ENCODE measurements at regions not wholly inside any gene's neighbourhood (a gene's known extent, or its start where the extent isn't known, plus 50 kb on each side); places are given as distances from the start of the nearest gene placed in this dataset.

- TF ChIP-seq, protein P1, sequence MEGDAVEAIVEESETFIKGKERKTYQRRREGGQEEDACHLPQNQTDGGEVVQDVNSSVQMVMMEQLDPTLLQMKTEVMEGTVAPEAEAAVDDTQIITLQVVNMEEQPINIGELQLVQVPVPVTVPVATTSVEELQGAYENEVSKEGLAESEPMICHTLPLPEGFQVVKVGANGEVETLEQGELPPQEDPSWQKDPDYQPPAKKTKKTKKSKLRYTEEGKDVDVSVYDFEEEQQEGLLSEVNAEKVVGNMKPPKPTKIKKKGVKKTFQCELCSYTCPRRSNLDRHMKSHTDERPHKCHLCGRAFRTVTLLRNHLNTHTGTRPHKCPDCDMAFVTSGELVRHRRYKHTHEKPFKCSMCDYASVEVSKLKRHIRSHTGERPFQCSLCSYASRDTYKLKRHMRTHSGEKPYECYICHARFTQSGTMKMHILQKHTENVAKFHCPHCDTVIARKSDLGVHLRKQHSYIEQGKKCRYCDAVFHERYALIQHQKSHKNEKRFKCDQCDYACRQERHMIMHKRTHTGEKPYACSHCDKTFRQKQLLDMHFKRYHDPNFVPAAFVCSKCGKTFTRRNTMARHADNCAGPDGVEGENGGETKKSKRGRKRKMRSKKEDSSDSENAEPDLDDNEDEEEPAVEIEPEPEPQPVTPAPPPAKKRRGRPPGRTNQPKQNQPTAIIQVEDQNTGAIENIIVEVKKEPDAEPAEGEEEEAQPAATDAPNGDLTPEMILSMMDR (IDR thresholded peaks at IDR 0.05) = no peak
- TF ChIP-seq POLR2A (IDR thresholded peaks at IDR 0.05) = no peak
- no peak for DNase-seq
- Histone ChIP-seq H3K27ac (no peak overlapping the region), H3K27me3 (peaks cover 0 to 30% (median 0%) of the 10 kb centered on the region in 4 donors), H3K9me3 (no peaks in the 10 kb centered on the region), H3K4me3 (no peak overlapping the region), H3K4me1 (no peaks in the 10 kb centered on the region), H3K36me3 (no peaks in the 10 kb centered on the region)
- intact Hi-C loops (cut with DNase I) = no loop called here
- WGBS, 2 donors = 81 to 85% methylated on average over 8 of the region's 8 CpGs
Observed at GRCh38 chr3:43970351-43970750, 271.3 kb upstream of the TOPAZ1 start.

GRCh38 chr3:43970920-43971319, 270.8 kb upstream of the TOPAZ1 start:
- Histone ChIP-seq H3K36me3 (no peaks in the 10 kb centered on the region), H3K4me3 (no peak overlapping the region), H3K27me3 (peaks cover 0 to 27% (median 0%) of the 10 kb centered on the region in 4 donors), H3K27ac (no peak overlapping the region), H3K4me1 (no peaks in the 10 kb centered on the region), H3K9me3 (no peaks in the 10 kb centered on the region)
- no peak for DNase-seq
- TF ChIP-seq, protein P1 (IDR thresholded peaks at IDR 0.05) = no peak
- WGBS, 2 donors = 51 to 66% methylated on average over 3 of the region's 4 CpGs
- intact Hi-C loops (cut with DNase I) = no loop called here

- Histone ChIP-seq H3K9me3 (no peaks in the 10 kb centered on the region), H3K4me1 (no peaks in the 10 kb centered on the region), H3K27me3 (peaks cover 0 to 27% (median 0%) of the 10 kb centered on the region in 4 donors), H3K4me3 (no peak overlapping the region), H3K27ac (no peak overlapping the region), H3K36me3 (no peaks in the 10 kb centered on the region)
- no peak for TF ChIP-seq POLR2A (IDR thresholded peaks at IDR 0.05)
- TF ChIP-seq, protein P1 (IDR thresholded peaks at IDR 0.05) = no peak
- intact Hi-C loops (cut with DNase I) = no loop called here
- no peak for DNase-seq
Observed at GRCh38 chr3:43971486-43971885, 270.2 kb upstream of the TOPAZ1 start.

DNA sequence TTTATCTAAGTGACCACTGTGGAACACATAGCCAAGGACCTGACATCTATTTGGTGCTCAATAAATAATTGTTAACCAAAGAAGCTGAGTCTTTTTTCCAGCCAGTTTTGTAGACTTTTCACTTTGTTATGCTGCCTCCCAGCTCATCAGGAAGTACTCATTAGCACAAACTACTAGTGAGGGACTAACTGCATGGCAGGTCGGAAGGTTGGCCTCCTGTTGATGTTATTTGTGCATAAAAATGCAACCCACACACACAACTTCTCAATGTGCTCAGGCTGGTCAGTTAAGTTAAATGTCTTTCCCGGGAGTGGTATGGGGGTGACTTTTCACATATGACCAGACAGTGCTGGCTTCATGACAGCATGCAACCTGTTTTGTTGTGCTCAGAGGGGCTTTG, 263.0 kb upstream of the TOPAZ1 start:
- DNase-seq = no peak
- Histone ChIP-seq H3K9me3 (no peaks in the 10 kb centered on the region), H3K27ac (no peak overlapping the region), H3K27me3 (peaks cover 0 to 22% (median 0%) of the 10 kb centered on the region in 4 donors), H3K36me3 (no peaks in the 10 kb centered on the region), H3K4me1 (no peaks in the 10 kb centered on the region), H3K4me3 (no peak overlapping the region)
- intact Hi-C loops (cut with DNase I) = no loop called here
- TF ChIP-seq, protein P1 (IDR thresholded peaks at IDR 0.05) = no peak
- no peak for TF ChIP-seq POLR2A (IDR thresholded peaks at IDR 0.05)
- 31 to 47% methylated on average over 2 of the region's 2 CpGs for WGBS, 2 donors

DNA sequence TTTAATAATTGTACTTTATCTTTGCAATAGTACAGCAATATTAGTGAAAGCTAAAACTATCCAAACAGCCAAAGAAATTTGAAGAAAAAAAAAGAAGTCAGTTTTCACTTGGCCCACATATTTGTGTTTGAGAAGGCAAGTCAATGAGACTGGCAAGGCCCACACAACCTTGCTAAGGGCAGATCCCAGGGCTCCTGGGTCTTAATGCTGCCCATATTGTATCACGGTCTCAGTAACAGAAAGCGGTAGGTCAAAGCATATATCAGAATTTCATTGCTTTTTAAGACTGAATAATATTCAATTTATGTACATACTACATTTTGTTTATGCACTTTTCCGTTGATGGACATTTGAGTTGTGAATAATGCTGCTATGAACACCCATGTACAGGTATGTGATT, 262.0 kb upstream of the TOPAZ1 start:
- no peaks in the 10 kb centered on the region for H3K4me1 ChIP-seq
- intact Hi-C loops (cut with DNase I) = no loop called here
- no peak for DNase-seq
- WGBS, 2 donors = 90 to 91% methylated on average over 3 of the region's 3 CpGs
- H3K36me3 ChIP-seq = no peaks in the 10 kb centered on the region
- H3K4me3 ChIP-seq = no peak overlapping the region
- TF ChIP-seq, protein P1 (IDR thresholded peaks at IDR 0.05) = no peak
- no peak for TF ChIP-seq POLR2A (IDR thresholded peaks at IDR 0.05)
- no peaks in the 10 kb centered on the region for H3K9me3 ChIP-seq
- H3K27ac ChIP-seq = no peak overlapping the region
- peaks cover 0 to 22% (median 0%) of the 10 kb centered on the region in 4 donors for H3K27me3 ChIP-seq
